Activated T-cell treated with anti-CD3 and anti-CD28 coated beads, Interleukin-2, amount 50 U/mL, for 24 hours (primary cell): ENCODE measurements at regions not wholly inside any gene's neighbourhood (a gene's known extent, or its start where the extent isn't known, plus 50 kb on each side); places are given as distances from the start of the nearest gene placed in this dataset.
"Not testable (repeated sequence)": the region's sequence is repeated elsewhere in the genome, so short reads cannot be mapped to it uniquely, and the experiment has no call there.

Experiments
- DNase-seq: peaks from one replicate; pipeline ENCODE4 v3.0.0-alpha.2; 2020
- H3K27ac Mint-ChIP-seq: 2 replicates; pipeline ENCODE4 v1.8.0; 2020; ENCODE audit warnings: mild to moderate bottlenecking, mixed read lengths
- H3K27me3 Mint-ChIP-seq: 2 replicates; pipeline ENCODE4 v1.8.0; 2020; ENCODE audit warnings: mixed read lengths
- H3K36me3 Mint-ChIP-seq: 2 replicates; pipeline ENCODE4 v1.8.0; 2020; ENCODE audit warnings: low read depth, mixed read lengths
- H3K4me1 Mint-ChIP-seq: 2 replicates; pipeline ENCODE4 v1.8.0; 2020; ENCODE audit warnings: low read depth, mixed read lengths
- H3K4me3 Mint-ChIP-seq: 2 replicates; pipeline ENCODE4 v1.8.0; 2020; ENCODE audit warnings: mild to moderate bottlenecking, moderate library complexity, mixed read lengths
- H3K9me3 Mint-ChIP-seq: 2 replicates; pipeline ENCODE4 v1.8.0; 2020; ENCODE audit warnings: mixed read lengths

GRCh38 chr2:189351933-189352332, 89.3 kb upstream of the WDR75 start:
- not testable (repeated sequence) for DNase-seq, H3K27ac Mint-ChIP-seq, H3K36me3 Mint-ChIP-seq, H3K9me3 Mint-ChIP-seq, H3K27me3 Mint-ChIP-seq, H3K4me3 Mint-ChIP-seq
- peaks cover 14% of the 10 kb centered on the region for H3K4me1 Mint-ChIP-seq

- not testable (repeated sequence) for DNase-seq, H3K9me3 Mint-ChIP-seq, H3K36me3 Mint-ChIP-seq, H3K4me3 Mint-ChIP-seq, H3K27ac Mint-ChIP-seq, H3K27me3 Mint-ChIP-seq
- peaks cover 14% of the 10 kb centered on the region for H3K4me1 Mint-ChIP-seq
These were observed 83.9 kb upstream of the WDR75 start for GRCh38 chr2:189357375-189357774.

- no peaks in the 10 kb centered on the region for H3K9me3 Mint-ChIP-seq
- no peak for DNase-seq
- H3K27me3 Mint-ChIP-seq = no peaks in the 10 kb centered on the region
- H3K4me1 Mint-ChIP-seq = peaks cover 24% of the 10 kb centered on the region
- H3K27ac Mint-ChIP-seq = no peak overlapping the region
- H3K4me3 Mint-ChIP-seq = no peak overlapping the region
- no peaks in the 10 kb centered on the region for H3K36me3 Mint-ChIP-seq
These were observed 80.4 kb upstream of the WDR75 start for GRCh38 chr2:189360861-189361260.

GRCh38 chr2:189362283-189362682, 79.0 kb upstream of the WDR75 start:
- DNase-seq = no peak
- H3K27ac Mint-ChIP-seq = peak overlapping the region; percentile 83
- H3K36me3 Mint-ChIP-seq = no peaks in the 10 kb centered on the region
- H3K4me1 Mint-ChIP-seq = peaks cover 24% of the 10 kb centered on the region
- no peaks in the 10 kb centered on the region for H3K9me3 Mint-ChIP-seq
- no peaks in the 10 kb centered on the region for H3K27me3 Mint-ChIP-seq
- H3K4me3 Mint-ChIP-seq = peak overlapping the region; percentile 33

GRCh38 chr2:189363559-189363958, 77.7 kb upstream of the WDR75 start:
- Mint-ChIP-seq H3K9me3 (no peaks in the 10 kb centered on the region), H3K36me3 (no peaks in the 10 kb centered on the region), H3K4me3 (no peak overlapping the region), H3K27me3 (no peaks in the 10 kb centered on the region), H3K27ac (no peak overlapping the region), H3K4me1 (peaks cover 24% of the 10 kb centered on the region)
- DNase-seq = no peak

GRCh38 chr2:189364607-189365006, 76.7 kb upstream of the WDR75 start:
- H3K27ac Mint-ChIP-seq = no peak overlapping the region
- no peaks in the 10 kb centered on the region for H3K9me3 Mint-ChIP-seq
- H3K36me3 Mint-ChIP-seq = no peaks in the 10 kb centered on the region
- no peak for DNase-seq
- no peak overlapping the region for H3K4me3 Mint-ChIP-seq
- peaks cover 24% of the 10 kb centered on the region for H3K4me1 Mint-ChIP-seq
- no peaks in the 10 kb centered on the region for H3K27me3 Mint-ChIP-seq

GRCh38 chr2:189366349-189366748, 74.9 kb upstream of the WDR75 start:
- H3K27me3 Mint-ChIP-seq = no peaks in the 10 kb centered on the region
- H3K27ac Mint-ChIP-seq = no peak overlapping the region
- H3K36me3 Mint-ChIP-seq = no peaks in the 10 kb centered on the region
- no peaks in the 10 kb centered on the region for H3K9me3 Mint-ChIP-seq
- no peak for DNase-seq
- H3K4me3 Mint-ChIP-seq = no peak overlapping the region
- peaks cover 19% of the 10 kb centered on the region for H3K4me1 Mint-ChIP-seq

- Mint-ChIP-seq H3K4me3 (no peak overlapping the region), H3K27ac (no peak overlapping the region), H3K4me1 (peaks cover 11% of the 10 kb centered on the region), H3K36me3 (no peaks in the 10 kb centered on the region), H3K9me3 (no peaks in the 10 kb centered on the region), H3K27me3 (no peaks in the 10 kb centered on the region)
- no peak for DNase-seq
These were observed 73.9 kb upstream of the WDR75 start for GRCh38 chr2:189367343-189367742.

GRCh38 chr2:189369566-189369965, 71.7 kb upstream of the WDR75 start:
- DNase-seq = no peak
- Mint-ChIP-seq H3K36me3 (no peaks in the 10 kb centered on the region), H3K4me3 (no peak overlapping the region), H3K27ac (no peak overlapping the region), H3K27me3 (no peaks in the 10 kb centered on the region), H3K4me1 (peaks cover 6% of the 10 kb centered on the region), H3K9me3 (no peaks in the 10 kb centered on the region)

GRCh38 chr2:189370719-189371118, 70.6 kb upstream of the WDR75 start:
- Mint-ChIP-seq H3K9me3 (no peaks in the 10 kb centered on the region), H3K27ac (no peak overlapping the region), H3K4me3 (no peak overlapping the region), H3K27me3 (no peaks in the 10 kb centered on the region), H3K36me3 (no peaks in the 10 kb centered on the region), H3K4me1 (peaks cover 8% of the 10 kb centered on the region)
- DNase-seq = no peak

- Mint-ChIP-seq H3K9me3 (no peaks in the 10 kb centered on the region), H3K36me3 (no peaks in the 10 kb centered on the region), H3K4me1 (peaks cover 8% of the 10 kb centered on the region), H3K27ac (no peak overlapping the region), H3K27me3 (no peaks in the 10 kb centered on the region), H3K4me3 (no peak overlapping the region)
- no peak for DNase-seq
These were observed 68.5 kb upstream of the WDR75 start for GRCh38 chr2:189372688-189373257.

- Mint-ChIP-seq H3K27me3 (no peaks in the 10 kb centered on the region), H3K9me3 (no peaks in the 10 kb centered on the region), H3K4me3 (no peak overlapping the region), H3K4me1 (peaks cover 8% of the 10 kb centered on the region), H3K36me3 (no peaks in the 10 kb centered on the region), H3K27ac (no peak overlapping the region)
- no peak for DNase-seq
These were observed 66.8 kb upstream of the WDR75 start for GRCh38 chr2:189374481-189374880.

GRCh38 chr2:189375842-189376241, 65.4 kb upstream of the WDR75 start:
- DNase-seq = no peak
- H3K27me3 Mint-ChIP-seq = no peaks in the 10 kb centered on the region
- peaks cover 8% of the 10 kb centered on the region for H3K4me1 Mint-ChIP-seq
- H3K9me3 Mint-ChIP-seq = no peaks in the 10 kb centered on the region
- no peaks in the 10 kb centered on the region for H3K36me3 Mint-ChIP-seq
- H3K4me3 Mint-ChIP-seq = no peak overlapping the region
- H3K27ac Mint-ChIP-seq = no peak overlapping the region

- no peak for DNase-seq
- H3K27ac Mint-ChIP-seq = no peak overlapping the region
- no peaks in the 10 kb centered on the region for H3K9me3 Mint-ChIP-seq
- H3K27me3 Mint-ChIP-seq = no peaks in the 10 kb centered on the region
- H3K36me3 Mint-ChIP-seq = no peaks in the 10 kb centered on the region
- H3K4me3 Mint-ChIP-seq = no peak overlapping the region
- H3K4me1 Mint-ChIP-seq = peaks cover 5% of the 10 kb centered on the region
These were observed 62.0 kb upstream of the WDR75 start for GRCh38 chr2:189379287-189379630.

GRCh38 chr2:189379731-189380261, 61.5 kb upstream of the WDR75 start:
- H3K27me3 Mint-ChIP-seq = no peaks in the 10 kb centered on the region
- H3K4me3 Mint-ChIP-seq = no peak overlapping the region
- H3K4me1 Mint-ChIP-seq = no peaks in the 10 kb centered on the region
- no peak overlapping the region for H3K27ac Mint-ChIP-seq
- H3K9me3 Mint-ChIP-seq = no peaks in the 10 kb centered on the region
- no peaks in the 10 kb centered on the region for H3K36me3 Mint-ChIP-seq
- no peak for DNase-seq

GRCh38 chr2:189382668-189383067, 58.6 kb upstream of the WDR75 start:
- Mint-ChIP-seq H3K4me1 (no peaks in the 10 kb centered on the region), H3K36me3 (no peaks in the 10 kb centered on the region), H3K27ac (no peak overlapping the region), H3K9me3 (peaks cover 6% of the 10 kb centered on the region), H3K4me3 (no peak overlapping the region), H3K27me3 (no peaks in the 10 kb centered on the region)
- DNase-seq = no peak
